A204.1 (cell line): ENCODE measurements at regions not wholly inside any gene's neighbourhood (a gene's known extent, or its start where the extent isn't known, plus 50 kb on each side); places are given as distances from the start of the nearest gene placed in this dataset.

Source experiments
- FAIRE-seq: peaks from 2 replicates; lab custom pipeline; 2012; peaks lifted over from hg19 to GRCh38; lab: Jason Lieb, UNC

DNA sequence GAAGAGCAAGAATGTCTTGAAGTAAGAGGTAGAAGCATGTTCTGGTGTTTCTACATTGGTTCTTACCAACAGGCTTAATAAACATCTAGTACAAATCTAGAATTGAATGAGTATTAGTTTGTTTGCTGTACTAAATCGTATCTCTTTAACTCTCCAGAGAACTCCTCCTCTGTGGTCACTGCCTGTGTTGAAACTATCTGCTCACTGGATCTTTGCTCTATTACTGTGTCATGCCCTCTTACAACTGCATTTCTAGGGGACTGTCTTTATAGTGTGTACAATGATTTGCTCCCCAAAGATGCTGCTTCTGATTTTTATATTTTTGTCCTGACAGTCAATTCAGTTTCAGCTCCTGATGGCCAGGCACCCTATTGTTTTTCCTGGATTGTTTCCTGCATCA is 50.1 kb upstream of the E2F7 start:
- no peak for FAIRE-seq
